ENCODE measurements at regions not wholly inside any gene's neighbourhood (a gene's known extent, or its start where the extent isn't known, plus 50 kb on each side); places are given as distances from the start of the nearest gene placed in this dataset.

DNA sequence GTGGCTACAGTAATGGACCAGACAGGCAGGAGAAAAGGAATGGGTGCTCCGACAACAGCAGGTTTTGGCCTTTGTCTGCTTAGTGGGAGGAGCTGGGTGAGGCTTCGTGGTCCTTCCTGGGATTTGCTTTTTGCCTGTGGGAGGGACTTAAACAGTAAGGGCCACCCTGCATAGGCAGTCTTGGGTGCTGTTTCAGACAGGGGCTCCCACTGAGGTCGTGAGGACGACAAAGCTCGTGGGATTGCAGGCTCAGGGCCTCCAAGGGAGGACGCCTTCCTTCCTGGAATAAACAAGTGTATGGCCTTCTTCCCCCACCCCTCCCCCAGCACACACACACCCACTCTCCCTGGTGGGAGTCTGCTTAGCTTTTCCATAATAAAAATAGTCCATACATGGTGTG is 63.1 kb downstream of the FZD10 start:
- no peak for TF ChIP-seq CTCF (IDR thresholded peaks at IDR 0.05)
- TF ChIP-seq POLR2A (IDR thresholded peaks at IDR 0.05): no peak
- no peak for TF ChIP-seq EP300 (IDR thresholded peaks at IDR 0.05)
